Suprapubic skin (tissue), 3 donors: ENCODE measurements at regions not wholly inside any gene's neighbourhood (a gene's known extent, or its start where the extent isn't known, plus 50 kb on each side); places are given as distances from the start of the nearest gene placed in this dataset.

Experiments
- POLR2A ChIP-seq, 2 donors: fragments of 450-650 bp; IDR thresholded peaks; one replicate each; pipeline ENCODE4 v1.6.1; 2017; ENCODE audit warnings: antibody characterized with exemption in 2 of 2, mild to moderate bottlenecking in 2 of 2, moderate library complexity in 2 of 2
- TF ChIP-seq, protein P1 (sequence below), 2 donors: fragments of 200-600 bp in 1 of 2; fragments of 450-650 bp in 1 of 2; sonication (generic) in 1 of 2; IDR thresholded peaks; one replicate each; pipeline ENCODE4 v1.5.1; 2016 to 2019; ENCODE audit warnings: antibody characterized with exemption in 2 of 2, mild to moderate bottlenecking in 1 of 2, moderate library complexity in 1 of 2

DNA sequence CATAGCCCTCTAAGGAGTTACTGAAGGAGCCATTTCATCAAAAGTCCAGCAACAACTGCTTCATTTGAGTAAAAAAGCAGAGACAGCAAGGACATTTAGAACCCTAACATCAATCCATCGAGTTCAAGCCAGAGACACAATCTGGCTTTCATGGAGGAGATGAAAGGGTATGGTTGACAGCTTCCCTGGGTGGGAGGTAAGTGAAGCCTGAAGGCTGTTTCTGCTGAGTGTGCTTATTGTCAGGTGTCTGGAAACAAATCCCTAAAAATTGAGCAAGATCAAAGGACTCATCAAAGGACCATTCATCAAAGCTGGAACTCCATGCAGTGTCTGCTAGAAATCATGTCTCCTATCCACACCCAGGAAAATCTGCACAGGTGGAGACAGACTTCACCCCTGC, 104.4 kb upstream of the CCDC196 start:
- TF ChIP-seq, protein P1, sequence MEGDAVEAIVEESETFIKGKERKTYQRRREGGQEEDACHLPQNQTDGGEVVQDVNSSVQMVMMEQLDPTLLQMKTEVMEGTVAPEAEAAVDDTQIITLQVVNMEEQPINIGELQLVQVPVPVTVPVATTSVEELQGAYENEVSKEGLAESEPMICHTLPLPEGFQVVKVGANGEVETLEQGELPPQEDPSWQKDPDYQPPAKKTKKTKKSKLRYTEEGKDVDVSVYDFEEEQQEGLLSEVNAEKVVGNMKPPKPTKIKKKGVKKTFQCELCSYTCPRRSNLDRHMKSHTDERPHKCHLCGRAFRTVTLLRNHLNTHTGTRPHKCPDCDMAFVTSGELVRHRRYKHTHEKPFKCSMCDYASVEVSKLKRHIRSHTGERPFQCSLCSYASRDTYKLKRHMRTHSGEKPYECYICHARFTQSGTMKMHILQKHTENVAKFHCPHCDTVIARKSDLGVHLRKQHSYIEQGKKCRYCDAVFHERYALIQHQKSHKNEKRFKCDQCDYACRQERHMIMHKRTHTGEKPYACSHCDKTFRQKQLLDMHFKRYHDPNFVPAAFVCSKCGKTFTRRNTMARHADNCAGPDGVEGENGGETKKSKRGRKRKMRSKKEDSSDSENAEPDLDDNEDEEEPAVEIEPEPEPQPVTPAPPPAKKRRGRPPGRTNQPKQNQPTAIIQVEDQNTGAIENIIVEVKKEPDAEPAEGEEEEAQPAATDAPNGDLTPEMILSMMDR (IDR thresholded peaks at IDR 0.05): no peak
- TF ChIP-seq POLR2A (IDR thresholded peaks at IDR 0.05): no peak
